ENCODE measurements at regions not wholly inside any gene's neighbourhood (a gene's known extent, or its start where the extent isn't known, plus 50 kb on each side); places are given as distances from the start of the nearest gene placed in this dataset.

- TF ChIP-seq EZH2phosphoT487 (IDR thresholded peaks at IDR 0.05; ENCODE audit: borderline replicate concordance) (no peak), YY1 (IDR thresholded peaks at IDR 0.05; ENCODE audit: extremely low read depth, insufficient replicate concordance, low read depth, low read length) (no peak), FOSL1 (IDR thresholded peaks at IDR 0.05; ENCODE audit: low read depth) (no peak), ELF1 (IDR thresholded peaks at IDR 0.05; ENCODE audit: borderline replicate concordance, low read depth) (no peak), CEBPB (IDR thresholded peaks at IDR 0.05; ENCODE audit: low read depth) (no peak), ZFX (IDR thresholded peaks at IDR 0.05) (no peak), ATF3 (IDR thresholded peaks at IDR 0.05) (no peak), MAX (IDR thresholded peaks at IDR 0.05) (no peak), REST (IDR thresholded peaks at IDR 0.05; ENCODE audit: low read depth) (no peak)
- Histone ChIP-seq H3K9ac (ENCODE audit: low read length) (no peak overlapping the region), H3K4me1 (ENCODE audit: control insufficient read depth in 1 of 2, insufficient read depth in 2 of 2, low read length in 2 of 2) (no peaks in the 10 kb centered on the region), H4K20me1 (ENCODE audit: insufficient read depth) (no peaks in the 10 kb centered on the region), H3K27ac (ENCODE audit: low read depth, low read length) (no peak overlapping the region), H3K9me3 (ENCODE audit: control insufficient read depth in 1 of 2, insufficient read depth in 1 of 2, low read depth in 1 of 2, low read length in 2 of 2) (peaks cover 4 to 12% of the 10 kb centered on the region in 2 experiments; a peak in 1 of 4 replicates), H3K79me2 (ENCODE audit: insufficient read depth, low read length) (no peaks in the 10 kb centered on the region), H3K4me3 (replicated peaks in 1 of 2; ENCODE audit: low read depth in 1 of 2, low read length in 2 of 2) (no peak overlapping the region), H2AFZ (ENCODE audit: low read depth, low read length, poor library complexity, severe bottlenecking) (no peak overlapping the region), H3K27me3 (ENCODE audit: insufficient read depth, low read length) (no peaks in the 10 kb centered on the region), H3K4me2 (ENCODE audit: low read length) (no peak overlapping the region), H3K36me3 (ENCODE audit: control insufficient read depth in 1 of 2, insufficient read depth in 2 of 2, low read length in 2 of 2) (no peaks in the 10 kb centered on the region), H3K9me2 (ENCODE audit: insufficient read depth) (no peaks in the 10 kb centered on the region)
- intact Hi-C loops (cut with micrococcal nuclease), result no loop called here
- POLR2A ChIA-PET, result no interaction called here
- DNase-seq (ENCODE audit: low read depth, low spot score) (no peak), ATAC-seq (no peak)
- BruUV-seq (replicated peaks), result no TSS peak
- CTCF ChIA-PET, result no interaction called here
- RAD21 ChIA-PET (ENCODE audit: low non-redundant PET in 1 of 2, low total read pairs in 2 of 2, uncharacterized antibody in 2 of 2, unreplicated experiment in 2 of 2), result no interaction called here
Measured at GRCh38 chr2:111626865-111627163, 257.2 kb downstream of the ANAPC1 start.

All from HCT116 (cell line).